OCI-M1 (cell line): ENCODE measurements at regions not wholly inside any gene's neighbourhood (a gene's known extent, or its start where the extent isn't known, plus 50 kb on each side); places are given as distances from the start of the nearest gene placed in this dataset.
A peak's percentile ranks its signal among the peaks of the same experiment; 100 is the strongest.

Experiments
- DNase-seq: peaks from one replicate; lab custom pipeline; 2025; lab: John Stamatoyannopoulos, UW

DNA sequence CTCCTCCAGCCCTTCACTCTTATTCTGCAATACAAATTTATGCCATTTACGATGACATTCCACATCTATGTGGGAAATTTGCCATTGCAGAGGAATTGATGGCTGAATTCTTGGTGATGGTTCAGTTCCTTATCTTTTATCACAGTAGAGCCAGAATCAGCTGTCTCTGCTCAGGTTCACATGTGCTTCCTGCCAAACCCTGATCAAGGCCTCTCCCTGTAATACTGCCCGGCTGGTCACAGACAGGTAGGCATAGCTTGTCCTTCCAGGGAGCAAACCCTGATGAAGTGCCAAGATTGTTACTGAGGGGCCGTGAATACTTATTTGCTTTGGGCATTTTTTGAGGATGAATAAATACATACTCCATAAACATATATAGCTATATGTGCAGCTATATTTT, 450.0 kb downstream of the NSUN3 start:
- DNase-seq: no peak

DNA sequence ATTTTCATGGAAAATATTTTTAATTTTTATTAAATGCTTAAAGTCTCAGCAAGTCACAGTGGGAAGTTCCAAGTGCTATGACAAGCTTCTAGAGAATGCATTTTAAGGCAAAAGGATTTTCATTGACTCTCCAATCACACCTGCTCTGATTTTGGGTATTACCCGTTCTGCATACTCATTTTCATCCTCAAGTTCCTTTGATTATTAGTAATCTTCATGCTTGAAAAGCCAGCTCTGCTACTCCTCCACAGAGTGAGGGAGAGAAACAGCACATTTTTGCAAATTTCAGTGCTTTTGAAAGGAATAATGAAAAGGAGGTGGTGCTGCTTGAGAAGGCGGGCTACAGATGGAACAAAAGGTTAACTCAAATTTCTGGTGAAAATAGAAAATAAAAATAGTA, 450.7 kb downstream of the NSUN3 start:
- no peak for DNase-seq

DNA sequence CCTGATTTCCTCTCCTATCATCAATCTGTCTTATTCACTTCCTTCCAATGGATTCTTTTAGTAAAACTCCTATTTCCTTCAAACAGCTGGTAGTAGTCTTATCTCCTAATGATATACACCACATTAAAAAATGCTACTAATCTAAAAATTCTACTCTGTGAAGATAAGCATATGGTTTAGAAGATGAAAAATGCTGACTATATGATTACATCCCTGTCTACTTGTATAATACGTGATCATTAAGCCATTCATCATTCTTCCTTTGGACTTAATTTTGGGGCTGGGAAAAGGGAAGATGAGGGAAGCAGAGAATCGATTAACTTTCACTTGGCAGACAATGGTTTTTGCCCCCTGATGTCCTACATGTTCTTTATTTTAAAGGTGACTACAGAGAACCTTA, 453.1 kb downstream of the NSUN3 start:
- no peak for DNase-seq

- DNase-seq: no peak
Observed at GRCh38 chr3:94520364-94520763, 457.5 kb downstream of the NSUN3 start.

- peak; percentile 37 for DNase-seq
Observed at GRCh38 chr3:94522488-94522887, 459.6 kb downstream of the NSUN3 start.

GRCh38 chr3:94524102-94524919, 461.4 kb downstream of the NSUN3 start:
- peak; percentile 90 for DNase-seq

GRCh38 chr3:94525043-94525442, 462.2 kb downstream of the NSUN3 start:
- DNase-seq: peak; percentile 84

GRCh38 chr3:94529816-94530215, 467.0 kb downstream of the NSUN3 start:
- DNase-seq: no peak

DNA sequence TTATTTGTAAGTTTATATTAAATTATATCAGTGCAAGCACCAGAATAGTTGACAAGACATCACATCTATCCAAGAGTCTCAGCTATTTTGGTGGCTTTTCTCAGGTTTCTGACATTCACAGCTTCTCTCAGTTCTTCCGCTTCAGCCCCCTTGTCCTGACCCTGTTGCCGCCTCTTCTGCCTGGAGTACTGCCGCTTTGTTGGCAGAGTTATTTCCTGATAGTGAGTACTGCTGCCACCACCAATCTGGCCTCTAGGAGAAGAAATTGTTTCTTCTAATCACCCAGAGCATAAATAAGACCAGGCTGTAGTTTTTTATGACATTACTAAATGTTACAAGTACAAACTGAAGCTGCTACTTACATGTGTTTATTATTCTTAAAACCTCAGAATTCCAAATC, 470.1 kb downstream of the NSUN3 start:
- DNase-seq: no peak

GRCh38 chr3:94539937-94540336, 477.1 kb downstream of the NSUN3 start:
- no peak for DNase-seq

- DNase-seq: no peak
Observed at GRCh38 chr3:94543161-94543560, 480.3 kb downstream of the NSUN3 start.

DNA sequence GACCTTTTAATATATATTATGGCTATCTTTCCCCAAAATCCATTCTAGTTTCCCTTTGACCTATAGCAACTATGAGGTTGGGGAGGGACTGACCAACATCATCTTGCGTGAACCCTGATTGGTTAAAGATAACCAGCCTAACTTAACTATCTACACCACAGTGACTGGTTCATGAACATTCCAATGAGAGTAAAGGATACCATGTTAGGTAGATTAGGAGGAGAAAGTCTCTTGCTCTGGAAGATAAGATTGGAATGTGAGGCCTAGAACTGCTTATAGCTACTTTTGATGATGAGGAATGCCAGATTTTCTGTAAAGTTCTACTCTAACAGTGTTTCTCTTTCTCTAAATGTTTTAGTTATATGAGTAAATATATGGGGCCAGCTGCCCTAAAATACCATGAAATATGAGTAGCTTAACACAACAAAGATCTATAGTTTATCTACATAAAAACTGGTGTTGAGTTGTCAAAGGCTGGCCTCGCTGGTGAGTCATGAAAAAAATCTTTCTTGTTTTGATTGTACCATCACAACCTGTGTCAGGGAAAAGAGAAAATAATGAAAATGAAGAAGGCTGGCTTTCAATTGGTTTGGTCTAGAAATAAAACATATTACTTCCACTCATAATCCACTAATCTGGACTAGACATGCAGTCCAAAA, 481.4 kb downstream of the NSUN3 start:
- no peak for DNase-seq

DNA sequence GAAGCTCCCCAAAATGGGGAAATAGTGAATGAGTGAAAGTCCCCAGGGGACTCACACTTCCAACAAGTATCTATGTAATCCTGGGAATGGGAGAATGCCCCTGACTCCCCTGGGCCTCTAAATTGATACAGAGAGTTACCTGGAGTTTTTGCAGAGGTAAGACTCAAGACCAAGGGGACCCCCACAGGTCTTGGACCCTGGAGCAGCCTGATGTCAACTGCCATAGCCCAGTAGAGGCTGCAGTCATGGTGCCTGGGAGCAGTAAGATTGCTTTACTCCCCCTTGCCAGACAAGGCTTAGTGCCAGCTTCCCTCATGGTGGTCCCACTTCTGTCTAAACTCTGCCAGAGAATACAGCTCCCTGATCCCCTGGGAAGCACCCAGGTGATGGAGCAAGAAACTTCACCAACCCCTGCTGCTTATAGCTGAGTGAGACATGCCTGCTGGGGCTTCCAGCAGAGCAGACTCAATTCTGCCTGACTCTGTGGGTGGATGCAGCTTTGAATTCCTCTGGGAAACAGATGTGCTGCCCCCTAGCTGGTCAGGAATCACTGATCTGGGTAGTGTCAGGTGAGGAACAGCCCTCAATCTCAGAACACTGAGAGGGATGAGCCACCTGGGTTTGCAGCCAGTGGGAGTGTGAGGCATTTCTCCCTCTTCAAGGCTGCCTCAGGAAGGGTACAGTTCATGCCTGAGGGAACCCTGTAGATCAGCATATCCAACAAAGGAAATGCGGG, 485.9 kb downstream of the NSUN3 start:
- DNase-seq: no peak

- no peak for DNase-seq
Observed at GRCh38 chr3:94561094-94561493, 498.2 kb downstream of the NSUN3 start.

- DNase-seq: no peak
Observed at GRCh38 chr3:94564247-94564646, 501.4 kb downstream of the NSUN3 start.

DNA sequence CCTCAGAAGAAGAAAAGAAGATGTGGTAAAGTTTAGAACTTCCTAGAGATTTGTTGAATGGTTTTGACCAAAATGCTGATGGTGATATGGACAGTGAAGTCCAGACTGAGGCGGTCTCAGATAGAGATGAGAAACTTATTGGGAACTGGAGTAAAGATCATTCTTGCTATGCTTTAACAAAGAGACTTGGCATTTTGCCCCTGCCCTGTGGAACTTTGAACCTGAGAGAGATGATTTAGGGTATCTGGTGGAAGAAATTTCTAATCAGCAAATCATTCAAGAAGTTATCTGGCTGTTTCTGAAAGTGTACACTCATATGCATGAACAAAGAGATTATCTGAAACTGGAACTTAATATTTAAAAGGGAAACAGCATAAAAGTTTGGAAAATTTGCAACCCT, 505.2 kb downstream of the NSUN3 start:
- DNase-seq: no peak

- no peak for DNase-seq
Observed at GRCh38 chr3:94573337-94573736, 510.5 kb downstream of the NSUN3 start.

DNA sequence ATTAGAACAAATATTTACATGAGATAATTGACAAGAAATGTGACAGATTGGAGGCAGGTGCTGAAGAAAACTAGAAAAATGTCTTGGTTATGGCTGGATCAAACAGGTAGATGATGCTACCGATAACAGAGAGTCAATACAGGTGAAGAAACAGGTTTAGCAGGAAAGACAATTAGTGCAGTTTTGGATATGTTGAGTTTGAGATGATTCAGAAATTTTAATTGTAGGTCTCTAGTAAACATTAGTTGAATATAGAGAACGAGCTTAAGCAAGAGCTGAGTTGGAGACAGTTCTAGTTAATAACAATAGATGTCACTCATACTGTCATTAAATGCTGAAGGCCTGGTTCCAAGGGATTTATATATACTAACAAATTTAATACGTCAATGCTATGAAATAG, 524.4 kb downstream of the NSUN3 start:
- DNase-seq: no peak

DNA sequence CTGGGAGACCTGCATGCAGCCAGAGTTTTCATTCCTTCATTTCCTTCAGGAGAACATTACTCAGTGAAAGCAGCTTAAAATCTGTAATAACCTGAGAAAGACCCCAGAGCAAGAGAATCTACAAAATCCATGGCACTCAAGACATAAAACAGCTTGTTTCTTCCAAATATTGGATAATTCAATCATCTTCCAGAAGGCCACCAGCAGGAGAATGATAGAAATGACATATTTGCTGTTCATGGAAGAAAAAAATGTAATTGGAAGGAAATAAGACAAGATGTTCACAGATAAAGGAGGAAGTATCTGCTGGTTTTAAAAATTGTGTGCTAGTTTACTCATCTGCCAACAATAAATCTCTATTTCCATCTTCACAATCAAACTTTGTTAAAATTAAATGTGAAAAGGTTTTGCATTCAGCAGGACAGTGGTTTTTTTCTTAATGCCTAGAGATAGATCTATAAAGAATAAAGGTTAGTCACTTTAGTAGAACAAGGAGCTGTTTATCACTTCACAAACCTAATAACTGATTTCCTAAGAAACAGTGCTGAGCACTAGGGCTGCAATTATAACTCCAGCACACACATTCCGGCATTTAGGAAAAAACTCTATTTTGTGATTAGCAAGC, 530.8 kb downstream of the NSUN3 start:
- peak; percentile 8 for DNase-seq

DNA sequence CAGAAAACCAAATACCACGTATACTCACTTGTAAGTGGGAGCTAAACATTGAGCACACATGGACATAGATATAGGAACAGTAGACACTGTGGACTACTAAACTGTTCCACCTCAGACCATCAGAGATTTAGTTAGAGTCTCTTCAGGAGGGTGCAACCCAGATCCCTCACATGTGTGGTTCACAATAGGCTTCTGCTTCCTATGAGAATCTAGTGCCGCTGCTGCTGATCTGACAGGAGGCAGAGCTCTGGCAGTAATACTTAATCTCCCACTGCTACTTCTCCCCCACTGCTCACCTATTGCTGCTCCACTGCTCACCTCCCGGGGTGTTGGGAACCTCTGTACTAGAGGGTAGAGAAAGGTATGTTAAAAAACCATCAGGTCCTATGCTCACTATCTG, 533.3 kb downstream of the NSUN3 start:
- DNase-seq: no peak

GRCh38 chr3:94596887-94597566, 534.2 kb downstream of the NSUN3 start:
- DNase-seq: no peak

DNA sequence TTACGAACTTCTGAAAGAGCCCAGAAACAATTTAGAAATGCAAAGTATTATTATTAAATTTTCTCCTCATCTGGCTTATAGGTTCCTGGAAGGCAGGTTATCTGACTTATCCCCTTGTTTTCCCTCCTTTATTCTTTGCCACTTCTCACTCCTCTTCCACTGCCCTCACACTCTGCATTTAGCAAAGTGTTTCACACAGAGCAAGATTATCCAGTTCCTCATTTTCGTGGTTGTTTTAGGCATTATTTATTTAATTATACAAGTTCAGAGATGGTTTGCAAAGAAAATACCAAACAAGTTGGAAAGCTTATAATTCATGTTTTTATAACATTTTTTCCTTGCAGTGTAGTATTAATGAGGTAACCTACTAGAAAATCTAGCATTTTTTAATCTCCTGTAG, 544.9 kb downstream of the NSUN3 start:
- peak; percentile 51 for DNase-seq
